MM.1S (cell line): ENCODE measurements at regions not wholly inside any gene's neighbourhood (a gene's known extent, or its start where the extent isn't known, plus 50 kb on each side); places are given as distances from the start of the nearest gene placed in this dataset.
"Not testable (repeated sequence)": the region's sequence is repeated elsewhere in the genome, so short reads cannot be mapped to it uniquely, and the experiment has no call there.

Source experiments
- DNase-seq: peaks from one replicate; pipeline ENCODE4 v3.0.0-alpha.2; 2015
- H2AFZ ChIP-seq: fragments of 300-600 bp; sonication (generic); 2 replicates; pipeline ENCODE4 v1.6.0; 2016; ENCODE audit warnings: antibody characterized with exemption, low read length
- H3F3A ChIP-seq: fragments of 300-600 bp; sonication (generic); 2 replicates; pipeline ENCODE4 v1.6.1; 2016; ENCODE audit warnings: mild to moderate bottlenecking, antibody characterized with exemption, low read length, moderate library complexity, mixed read lengths; ENCODE audit not compliant: insufficient read depth
- H3K27ac ChIP-seq: fragments of 300-600 bp; sonication (generic); 2 replicates; pipeline ENCODE4 v1.5.1; 2016; ENCODE audit warnings: mild to moderate bottlenecking, low read length
- H3K27me3 ChIP-seq: fragments of 300-600 bp; sonication (generic); replicated peaks from 2 replicates; pipeline ENCODE4 v1.6.0; 2016; ENCODE audit warnings: low read length; ENCODE audit not compliant: insufficient read depth
- H3K36me3 ChIP-seq: fragments of 300-600 bp; sonication (generic); replicated peaks from 2 replicates; pipeline ENCODE4 v1.6.1; 2016; ENCODE audit warnings: mild to moderate bottlenecking, low read length, mixed read lengths; ENCODE audit not compliant: insufficient read depth
- H3K4me1 ChIP-seq: fragments of 300-600 bp; sonication (generic); 2 replicates; pipeline ENCODE4 v1.6.1; 2016; ENCODE audit warnings: low read length, mixed read lengths
- H3K4me2 ChIP-seq: fragments of 300-600 bp; sonication (generic); 2 replicates; pipeline ENCODE4 v1.6.0; 2016; ENCODE audit warnings: low read depth, low read length
- H3K4me3 ChIP-seq: fragments of 300-600 bp; sonication (generic); 2 replicates; pipeline ENCODE4 v1.5.1; 2016; ENCODE audit warnings: low read length, mixed read lengths
- H3K79me2 ChIP-seq: fragments of 300-600 bp; sonication (generic); 2 replicates; pipeline ENCODE4 v1.6.1; 2016; ENCODE audit warnings: mixed run types, low read length, mixed read lengths
- H3K9ac ChIP-seq: fragments of 300-600 bp; sonication (generic); 2 replicates; pipeline ENCODE4 v1.6.1; 2016; ENCODE audit warnings: low read length, mixed read lengths
- H3K9me2 ChIP-seq: fragments of 300-600 bp; sonication (generic); replicated peaks from 2 replicates; pipeline ENCODE4 v1.6.1; 2016; ENCODE audit warnings: mild to moderate bottlenecking, low read length, mixed read lengths; ENCODE audit not compliant: insufficient read depth
- H3K9me3 ChIP-seq: fragments of 300-600 bp; sonication (generic); replicated peaks from 2 replicates; pipeline ENCODE4 v1.6.1; 2016; ENCODE audit warnings: mild to moderate bottlenecking, low read length, mixed read lengths; ENCODE audit not compliant: insufficient read depth
- H4K20me1 ChIP-seq: fragments of 300-600 bp; sonication (generic); 2 replicates; pipeline ENCODE4 v1.6.1; 2016; ENCODE audit warnings: mild to moderate bottlenecking, low read length, moderate library complexity, mixed read lengths; ENCODE audit not compliant: insufficient read depth
- CTCF ChIP-seq: fragments of 300-600 bp; sonication (generic); IDR thresholded peaks from 2 replicates; pipeline ENCODE4 v1.5.1; 2016; ENCODE audit warnings: antibody characterized with exemption, low read length, mixed read lengths
- EZH2 ChIP-seq: fragments of 300-600 bp; sonication (generic); optimal IDR thresholded peaks from 2 replicates; pipeline ENCODE3; 2017; ENCODE audit warnings: low read depth, mild to moderate bottlenecking, antibody characterized with exemption, low read length, mixed read lengths
- EZH2phosphoT487 ChIP-seq: fragments of 300-600 bp; sonication (generic); IDR thresholded peaks from 2 replicates; pipeline ENCODE4 v1.6.1; 2018; ENCODE audit warnings: antibody characterized with exemption, low read length

- Histone ChIP-seq H3K36me3 (no peaks in the 10 kb centered on the region), H3K4me2 (no peak overlapping the region), H4K20me1 (no peaks in the 10 kb centered on the region), H3F3A (no peaks in the 10 kb centered on the region), H3K9me3 (no peaks in the 10 kb centered on the region), H3K27ac (no peak overlapping the region), H3K4me1 (peaks cover 4% of the 10 kb centered on the region; the same call in 1 of the 2 replicates), H3K79me2 (no peaks in the 10 kb centered on the region), H3K9ac (no peak overlapping the region), H3K9me2 (no peaks in the 10 kb centered on the region), H3K4me3 (no peak overlapping the region), H3K27me3 (no peaks in the 10 kb centered on the region), H2AFZ (no peak overlapping the region)
- peak; percentile 52 for DNase-seq
- TF ChIP-seq EZH2 (no peak), EZH2phosphoT487 (no peak), CTCF (no peak)
These were observed 149.6 kb upstream of the ELL2 start for GRCh38 chr5:96111080-96111756.

GRCh38 chr5:96110300-96110699 lies 148.6 kb upstream of the ELL2 start:
- Histone ChIP-seq H3K9me3 (no peaks in the 10 kb centered on the region), H2AFZ (no peak overlapping the region), H3K79me2 (no peaks in the 10 kb centered on the region), H3K9ac (no peak overlapping the region), H3K27me3 (no peaks in the 10 kb centered on the region), H3K4me2 (no peak overlapping the region), H3K36me3 (no peaks in the 10 kb centered on the region), H3K9me2 (no peaks in the 10 kb centered on the region), H3K4me1 (peaks cover 4% of the 10 kb centered on the region; the same call in 1 of the 2 replicates), H3K4me3 (no peak overlapping the region), H3K27ac (no peak overlapping the region), H3F3A (no peaks in the 10 kb centered on the region), H4K20me1 (no peaks in the 10 kb centered on the region)
- no peak for DNase-seq
- TF ChIP-seq EZH2phosphoT487, result no peak
- TF ChIP-seq EZH2, result no peak
- no peak for TF ChIP-seq CTCF

- H3K9ac ChIP-seq, DNase-seq, H3K9me3 ChIP-seq, H3K27me3 ChIP-seq, H3K4me1 ChIP-seq, H3F3A ChIP-seq, H3K79me2 ChIP-seq, H3K4me2 ChIP-seq, H2AFZ ChIP-seq, H3K27ac ChIP-seq, H4K20me1 ChIP-seq, H3K4me3 ChIP-seq, H3K36me3 ChIP-seq, H3K9me2 ChIP-seq: not testable (repeated sequence)
These were observed 147.0 kb upstream of the ELL2 start for GRCh38 chr5:96108629-96109028.

- H3K9me3 ChIP-seq, H3F3A ChIP-seq, H3K36me3 ChIP-seq, H3K4me3 ChIP-seq, H3K9me2 ChIP-seq, H3K4me1 ChIP-seq, H3K27ac ChIP-seq, H3K4me2 ChIP-seq, DNase-seq, H4K20me1 ChIP-seq, H3K9ac ChIP-seq, H2AFZ ChIP-seq, H3K27me3 ChIP-seq, H3K79me2 ChIP-seq: not testable (repeated sequence)
These were observed 142.2 kb upstream of the ELL2 start for GRCh38 chr5:96103829-96104228.
